ENCODE measurements at regions not wholly inside any gene's neighbourhood (a gene's known extent, or its start where the extent isn't known, plus 50 kb on each side); places are given as distances from the start of the nearest gene placed in this dataset.
"Not testable (repeated sequence)": the region's sequence is repeated elsewhere in the genome, so short reads cannot be mapped to it uniquely, and the experiment has no call there.

- Histone ChIP-seq H2BK15ac (ENCODE audit: low read depth, low read length) (no peak overlapping the region), H3K4me1 (ENCODE audit: control insufficient read depth, insufficient read depth, low read length) (no peaks in the 10 kb centered on the region), H2BK20ac (ENCODE audit: low read depth, low read length) (no peak overlapping the region), H3K18ac (ENCODE audit: low read depth, low read length) (no peak overlapping the region), H3K56ac (ENCODE audit: extremely low read depth, insufficient read depth, low read length) (no peak overlapping the region), H4K91ac (ENCODE audit: insufficient read depth, low read depth, low read length) (no peak overlapping the region), H3K23ac (ENCODE audit: low read depth, low read length) (no peak overlapping the region), H2AFZ (replicated peaks; ENCODE audit: low read length, poor library complexity) (no peak overlapping the region), H3K79me1 (ENCODE audit: low read depth in 1 of 2, low read length in 2 of 2) (no peaks in the 10 kb centered on the region), H2AK9ac (replicated peaks; ENCODE audit: low read depth, low read length, poor library complexity) (no peak overlapping the region), H2BK120ac (ENCODE audit: low read depth, low read length) (no peak overlapping the region), H3K14ac (replicated peaks; ENCODE audit: low read depth, low read length) (no peak overlapping the region), H4K20me1 (ENCODE audit: insufficient read depth, low read length) (no peaks in the 10 kb centered on the region), H3K9me3 (ENCODE audit: control insufficient read depth, insufficient read depth, low read length) (no peaks in the 10 kb centered on the region), H3K27ac (ENCODE audit: insufficient read depth, low read length) (no peak overlapping the region), H3K27me3 (ENCODE audit: control insufficient read depth, insufficient read depth, low read length) (no peaks in the 10 kb centered on the region), H3K4ac (ENCODE audit: low read depth, low read length) (no peak overlapping the region), H2AK5ac (ENCODE audit: low read depth, low read length) (no peak overlapping the region), H3K4me3 (ENCODE audit: insufficient read depth, low read depth, low read length) (no peak overlapping the region), H4K8ac (ENCODE audit: low read depth in 2 of 2, low read length in 2 of 2) (no peak overlapping the region), H3K36me3 (ENCODE audit: control insufficient read depth, insufficient read depth, low read length) (no peaks in the 10 kb centered on the region), H3K9ac (ENCODE audit: low read depth, low read length) (no peak overlapping the region), H3K9me1 (ENCODE audit: insufficient read depth, low read length) (no peaks in the 10 kb centered on the region), H4K5ac (ENCODE audit: low read depth, low read length) (no peak overlapping the region), H2BK5ac (ENCODE audit: low read depth, low read length, poor library complexity, severe bottlenecking) (no peak overlapping the region), H3K4me2 (ENCODE audit: low read depth, low read length) (no peak overlapping the region)
- no CpG with 5 or more reads among the region's 2 CpGs for WGBS, 2 experiments (ENCODE audit: extremely low coverage in 2 of 2, insufficient read length in 1 of 2)
- dilution Hi-C loops (cut with HindIII; ENCODE audit: low sequenced_read_pairs, unreplicated experiment) (no loop called here), intact Hi-C loops (cut with micrococcal nuclease) (no loop called here), in situ Hi-C loops (cut with MboI; ENCODE audit: low sequenced_read_pairs) (no loop called here)
- ATAC-seq (ENCODE audit: low read depth), result no peak
- CTCF ChIA-PET, result no interaction called here
- no TSS peak for BruUV-seq (replicated peaks)
- TF ChIP-seq BHLHE40 (IDR thresholded peaks at IDR 0.05; ENCODE audit: low read depth, low read length) (no peak), NFE2L2 (IDR thresholded peaks at IDR 0.05; ENCODE audit: low read depth, low read length) (no peak), CEBPB (IDR thresholded peaks at IDR 0.05; ENCODE audit: low read depth, low read length) (no peak)
- TF ChIP-seq, protein P1, sequence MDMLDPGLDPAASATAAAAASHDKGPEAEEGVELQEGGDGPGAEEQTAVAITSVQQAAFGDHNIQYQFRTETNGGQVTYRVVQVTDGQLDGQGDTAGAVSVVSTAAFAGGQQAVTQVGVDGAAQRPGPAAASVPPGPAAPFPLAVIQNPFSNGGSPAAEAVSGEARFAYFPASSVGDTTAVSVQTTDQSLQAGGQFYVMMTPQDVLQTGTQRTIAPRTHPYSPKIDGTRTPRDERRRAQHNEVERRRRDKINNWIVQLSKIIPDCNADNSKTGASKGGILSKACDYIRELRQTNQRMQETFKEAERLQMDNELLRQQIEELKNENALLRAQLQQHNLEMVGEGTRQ (IDR thresholded peaks at IDR 0.05; ENCODE audit: low read depth, low read length), result no peak
- POLR2A ChIA-PET (ENCODE audit: unreplicated experiment), result no interaction called here
- DNase-seq, result no peak
Observed at GRCh38 chr4:69408451-69408850, 87.3 kb downstream of the UGT2B4 start.

GRCh38 chr4:69411981-69412380 is 83.7 kb downstream of the UGT2B4 start:
- H3K36me3 ChIP-seq (ENCODE audit: control insufficient read depth, insufficient read depth, low read length); H2BK15ac ChIP-seq (ENCODE audit: low read depth, low read length); dilution Hi-C loops (cut with HindIII; ENCODE audit: low sequenced_read_pairs, unreplicated experiment); ATAC-seq (ENCODE audit: low read depth); H3K23ac ChIP-seq (ENCODE audit: low read depth, low read length); H3K4me2 ChIP-seq (ENCODE audit: low read depth, low read length); intact Hi-C loops (cut with micrococcal nuclease); POLR2A ChIA-PET (ENCODE audit: unreplicated experiment); H3K4ac ChIP-seq (ENCODE audit: low read depth, low read length); H4K8ac ChIP-seq (ENCODE audit: low read depth in 2 of 2, low read length in 2 of 2); H3K9ac ChIP-seq (ENCODE audit: low read depth, low read length); BruUV-seq (replicated peaks); in situ Hi-C loops (cut with MboI; ENCODE audit: low sequenced_read_pairs); DNase-seq; H4K91ac ChIP-seq (ENCODE audit: insufficient read depth, low read depth, low read length); H2BK120ac ChIP-seq (ENCODE audit: low read depth, low read length); CTCF ChIA-PET; H3K9me1 ChIP-seq (ENCODE audit: insufficient read depth, low read length); H3K18ac ChIP-seq (ENCODE audit: low read depth, low read length); H3K79me1 ChIP-seq (ENCODE audit: low read depth in 1 of 2, low read length in 2 of 2); H3K27me3 ChIP-seq (ENCODE audit: control insufficient read depth, insufficient read depth, low read length); H4K20me1 ChIP-seq (ENCODE audit: insufficient read depth, low read length); H2AK9ac ChIP-seq (replicated peaks; ENCODE audit: low read depth, low read length, poor library complexity); H2BK5ac ChIP-seq (ENCODE audit: low read depth, low read length, poor library complexity, severe bottlenecking); H3K4me1 ChIP-seq (ENCODE audit: control insufficient read depth, insufficient read depth, low read length); H2AFZ ChIP-seq (replicated peaks; ENCODE audit: low read length, poor library complexity); H2AK5ac ChIP-seq (ENCODE audit: low read depth, low read length); H3K14ac ChIP-seq (replicated peaks; ENCODE audit: low read depth, low read length); H2BK20ac ChIP-seq (ENCODE audit: low read depth, low read length); H4K5ac ChIP-seq (ENCODE audit: low read depth, low read length); H3K9me3 ChIP-seq (ENCODE audit: control insufficient read depth, insufficient read depth, low read length); H3K56ac ChIP-seq (ENCODE audit: extremely low read depth, insufficient read depth, low read length); H3K4me3 ChIP-seq (ENCODE audit: insufficient read depth, low read depth, low read length); H3K27ac ChIP-seq (ENCODE audit: insufficient read depth, low read length): not testable (repeated sequence)

Measured in IMR-90 (cell line).